GM12872 (cell line): ENCODE measurements at regions not wholly inside any gene's neighbourhood (a gene's known extent, or its start where the extent isn't known, plus 50 kb on each side); places are given as distances from the start of the nearest gene placed in this dataset.

Experiments used
- TF ChIP-seq, protein P1 (sequence below): IDR thresholded peaks from 3 replicates; pipeline ENCODE4 v1.5.1; 2011; ENCODE audit warnings: low read depth, mild to moderate bottlenecking, low read length, moderate library complexity; ENCODE audit not compliant: insufficient read depth

DNA sequence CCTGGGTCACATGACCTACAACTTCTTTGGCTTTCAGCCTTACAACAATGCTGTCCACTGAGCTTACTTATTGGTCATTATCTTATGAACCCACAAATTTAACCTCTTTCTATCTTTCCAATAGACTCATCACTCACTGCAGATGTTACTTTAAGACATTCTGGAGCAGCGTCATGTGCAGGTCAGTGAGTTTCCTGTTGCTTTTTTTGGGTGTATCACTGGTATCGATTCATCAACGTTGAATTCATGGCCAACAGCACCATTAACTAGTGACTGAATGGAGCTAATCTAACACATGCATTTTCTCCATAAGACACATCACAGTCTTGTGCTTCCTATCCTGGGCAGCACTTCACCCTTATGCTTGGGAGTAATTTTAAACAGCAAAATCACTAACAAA is 672.6 kb upstream of the CDH18 start:
- TF ChIP-seq, protein P1, sequence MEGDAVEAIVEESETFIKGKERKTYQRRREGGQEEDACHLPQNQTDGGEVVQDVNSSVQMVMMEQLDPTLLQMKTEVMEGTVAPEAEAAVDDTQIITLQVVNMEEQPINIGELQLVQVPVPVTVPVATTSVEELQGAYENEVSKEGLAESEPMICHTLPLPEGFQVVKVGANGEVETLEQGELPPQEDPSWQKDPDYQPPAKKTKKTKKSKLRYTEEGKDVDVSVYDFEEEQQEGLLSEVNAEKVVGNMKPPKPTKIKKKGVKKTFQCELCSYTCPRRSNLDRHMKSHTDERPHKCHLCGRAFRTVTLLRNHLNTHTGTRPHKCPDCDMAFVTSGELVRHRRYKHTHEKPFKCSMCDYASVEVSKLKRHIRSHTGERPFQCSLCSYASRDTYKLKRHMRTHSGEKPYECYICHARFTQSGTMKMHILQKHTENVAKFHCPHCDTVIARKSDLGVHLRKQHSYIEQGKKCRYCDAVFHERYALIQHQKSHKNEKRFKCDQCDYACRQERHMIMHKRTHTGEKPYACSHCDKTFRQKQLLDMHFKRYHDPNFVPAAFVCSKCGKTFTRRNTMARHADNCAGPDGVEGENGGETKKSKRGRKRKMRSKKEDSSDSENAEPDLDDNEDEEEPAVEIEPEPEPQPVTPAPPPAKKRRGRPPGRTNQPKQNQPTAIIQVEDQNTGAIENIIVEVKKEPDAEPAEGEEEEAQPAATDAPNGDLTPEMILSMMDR, result no peak

DNA sequence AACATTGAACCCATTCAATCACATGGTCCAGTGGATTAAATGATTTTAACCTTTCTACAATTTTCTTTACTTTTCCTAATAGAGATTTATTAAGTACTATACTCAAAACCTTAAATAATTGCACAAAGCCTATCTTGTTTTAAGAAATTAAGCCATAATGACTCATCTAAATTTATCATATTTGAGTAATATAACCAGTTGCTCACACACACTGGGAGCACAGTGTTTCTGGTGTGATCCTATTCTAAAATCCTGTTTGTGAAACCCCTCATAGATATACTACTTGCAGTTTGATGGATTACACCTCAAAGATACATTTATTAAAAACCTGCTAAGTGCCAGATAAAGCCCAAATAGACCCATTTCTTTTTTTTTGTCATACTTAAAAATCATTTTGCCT is 668.3 kb upstream of the CDH18 start:
- TF ChIP-seq, protein P1, result no peak

DNA sequence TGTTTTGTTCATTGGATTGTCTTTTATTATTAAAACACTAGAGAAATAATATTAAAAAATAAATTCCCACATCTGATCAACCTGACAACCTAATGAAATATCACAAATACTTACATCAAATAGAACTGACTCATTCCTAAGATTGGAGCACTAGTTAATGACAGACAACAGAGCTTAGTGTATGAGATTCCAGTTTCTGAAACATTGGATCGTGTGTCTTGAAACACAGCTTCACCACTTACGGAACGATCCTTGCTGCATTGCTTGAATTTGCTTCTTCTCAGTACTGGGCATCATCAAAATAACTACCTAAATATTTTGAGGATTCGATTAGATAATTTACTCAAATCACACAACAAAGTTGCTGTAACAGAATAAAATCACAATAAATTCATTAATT is 667.2 kb upstream of the CDH18 start:
- TF ChIP-seq, protein P1, result no peak

DNA sequence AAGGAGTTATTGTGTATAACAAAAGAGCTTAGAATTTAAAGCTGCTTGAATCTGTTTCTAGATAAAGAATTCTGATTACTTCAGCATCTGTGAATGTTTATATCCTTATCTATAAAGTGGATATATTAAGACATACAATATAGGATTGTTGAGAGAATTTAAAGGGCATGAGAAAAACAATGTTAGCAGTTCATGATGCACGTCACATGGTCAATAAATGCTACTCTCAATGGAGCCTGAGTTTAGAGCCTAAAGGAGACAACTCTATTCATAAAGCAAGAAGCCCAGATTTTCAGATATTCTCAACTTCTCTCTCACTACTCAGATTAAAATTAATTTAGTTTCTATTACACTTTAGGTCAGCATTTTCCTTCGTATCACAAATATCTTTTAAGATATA is 666.7 kb upstream of the CDH18 start:
- TF ChIP-seq, protein P1, result no peak

DNA sequence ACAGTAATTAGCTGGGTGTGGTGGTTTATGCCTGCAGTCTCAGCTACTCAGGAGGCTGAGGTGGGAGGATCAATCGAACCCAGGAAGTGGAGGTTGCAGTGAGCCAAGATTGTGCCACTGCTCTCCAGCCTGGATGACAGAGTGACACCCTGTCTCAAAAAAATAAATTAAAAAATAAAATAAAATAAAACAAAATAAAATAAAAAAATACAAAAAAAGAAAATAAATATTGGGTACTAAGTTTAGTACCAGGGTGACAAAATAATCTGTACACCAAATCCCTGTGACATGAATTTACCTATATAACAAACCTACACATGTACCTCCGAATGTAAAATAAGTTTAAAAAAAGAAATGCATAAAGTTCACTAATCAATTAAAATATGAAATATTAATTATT is 666.0 kb upstream of the CDH18 start:
- TF ChIP-seq, protein P1, result no peak

DNA sequence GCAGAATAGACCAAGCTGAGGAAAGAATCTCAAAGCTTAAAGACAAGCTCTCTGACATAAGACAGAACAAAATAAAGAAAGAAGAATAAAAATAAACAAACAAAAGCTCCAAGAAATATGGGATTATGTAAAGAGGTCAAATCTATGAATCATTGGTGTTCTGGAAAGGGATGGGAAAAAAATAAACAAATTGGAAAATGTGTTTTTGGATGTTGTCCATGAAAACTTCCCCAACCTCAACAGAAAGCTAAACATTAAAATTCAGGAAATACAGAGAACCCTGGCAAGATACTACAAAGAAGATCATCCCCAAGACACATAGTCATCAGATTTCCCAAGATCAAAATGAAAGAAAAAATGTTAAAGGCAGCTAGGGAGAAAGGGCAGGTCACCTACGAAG is 662.0 kb upstream of the CDH18 start:
- TF ChIP-seq, protein P1, result no peak

DNA sequence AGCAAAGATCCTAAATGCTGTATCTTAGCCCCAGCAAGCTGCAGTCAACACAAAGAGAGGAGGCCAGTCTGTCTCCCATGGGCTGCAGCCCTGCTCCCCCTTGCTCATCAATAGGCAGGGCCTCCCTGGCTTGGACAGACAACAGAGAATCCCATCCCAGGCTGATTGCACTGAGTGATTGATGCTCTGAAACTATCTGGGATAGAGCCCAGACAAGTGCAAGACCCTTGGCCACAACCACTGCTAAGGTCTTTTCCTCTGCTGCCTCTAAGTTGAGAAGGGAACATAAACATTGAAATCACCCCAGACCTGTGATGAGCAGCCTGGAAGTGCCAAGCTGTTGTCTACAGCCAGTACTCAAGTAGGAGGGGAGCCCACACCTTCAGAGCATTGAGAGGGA is 661.0 kb upstream of the CDH18 start:
- TF ChIP-seq, protein P1, result no peak

DNA sequence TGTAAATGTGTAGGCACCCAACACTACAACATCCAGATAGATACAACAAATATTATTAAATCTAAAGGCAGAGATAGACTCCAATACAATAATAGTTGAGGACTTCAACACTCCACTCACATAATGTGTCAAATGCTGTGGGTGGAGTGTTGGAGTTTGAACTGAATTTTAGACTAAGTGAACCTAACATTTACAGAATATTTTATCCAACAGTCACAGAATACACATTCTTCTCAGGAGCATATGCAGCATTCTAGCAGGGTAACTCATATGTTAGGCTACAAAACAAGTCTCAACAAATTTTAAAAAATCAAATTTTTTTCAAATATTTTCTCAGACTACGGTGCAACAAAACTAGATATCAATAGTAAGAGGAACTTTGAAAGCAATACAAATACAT is 648.7 kb upstream of the CDH18 start:
- TF ChIP-seq, protein P1, result no peak
